DND-41 (cell line): ENCODE measurements at regions not wholly inside any gene's neighbourhood (a gene's known extent, or its start where the extent isn't known, plus 50 kb on each side); places are given as distances from the start of the nearest gene placed in this dataset.

ENCODE experiments used
- ATAC-seq: fragments of 200-7000 bp; cut with Tn5 transposase; 3 replicates; pipeline ENCODE4 v1.9.1; 2021; ENCODE audit warnings: low read depth; ENCODE audit not compliant: insufficient read depth
- DNase-seq: peaks from one replicate; pipeline ENCODE4 v3.0.0-alpha.2; 2020
- H2AFZ ChIP-seq: 2 replicates; pipeline ENCODE4 v1.6.0; 2012; ENCODE audit warnings: low read depth, low read length
- H3K27ac ChIP-seq: 2 replicates; pipeline ENCODE4 v1.5.1; 2012; ENCODE audit warnings: low read length, inconsistent platforms
- H3K27me3 ChIP-seq: fragments of 200-600 bp; sonication (generic); 2 replicates; pipeline ENCODE4 v1.6.0; 2012; ENCODE audit warnings: low read length, mild to moderate bottlenecking, inconsistent platforms; ENCODE audit not compliant: insufficient read depth, poor library complexity
- H3K36me3 ChIP-seq: 2 replicates; pipeline ENCODE4 v1.5.1; 2012; ENCODE audit warnings: low read length, inconsistent platforms; ENCODE audit not compliant: insufficient read depth
- H3K4me1 ChIP-seq: 2 replicates; pipeline ENCODE4 v1.5.1; 2012; ENCODE audit warnings: mild to moderate bottlenecking, low read length; ENCODE audit not compliant: insufficient read depth
- H3K4me2 ChIP-seq: 2 replicates; pipeline ENCODE4 v1.6.0; 2012; ENCODE audit warnings: mild to moderate bottlenecking, moderate library complexity, low read length, inconsistent platforms; ENCODE audit not compliant: insufficient read depth
- H3K4me3 ChIP-seq, 2 experiments: fragments of 200-600 bp in 1 of 2; shearing (Covaris generic) in 1 of 2; 2 replicates each; pipeline ENCODE4 v1.5.1; 2012 to 2016; ENCODE audit warnings: inconsistent platforms in 2 of 2, low read length in 2 of 2, mild to moderate bottlenecking in 2 of 2, low read depth in 1 of 2, moderate library complexity in 1 of 2
- H3K79me2 ChIP-seq: 2 replicates; pipeline ENCODE4 v1.6.0; 2012; ENCODE audit warnings: low read length, inconsistent platforms; ENCODE audit not compliant: insufficient read depth
- H3K9ac ChIP-seq: 2 replicates; pipeline ENCODE4 v1.6.0; 2012; ENCODE audit warnings: low read depth, mild to moderate bottlenecking, inconsistent platforms, low read length, moderate library complexity
- H3K9me3 ChIP-seq: 2 replicates; pipeline ENCODE4 v1.5.1; 2012; ENCODE audit warnings: low read length, moderate library complexity, mild to moderate bottlenecking, inconsistent platforms; ENCODE audit not compliant: insufficient read depth, severe bottlenecking
- H4K20me1 ChIP-seq: 2 replicates; pipeline ENCODE4 v1.6.0; 2012; ENCODE audit warnings: low read length; ENCODE audit not compliant: insufficient read depth
- CTCF ChIP-seq: IDR thresholded peaks from 2 replicates; pipeline ENCODE4 v1.5.1; 2012; ENCODE audit warnings: borderline replicate concordance, low read length, moderate library complexity, mild to moderate bottlenecking; ENCODE audit not compliant: poor library complexity, severe bottlenecking; ENCODE audit errors: extremely low read depth
- EZH2 ChIP-seq: IDR thresholded peaks from 3 replicates; pipeline ENCODE4 v1.6.1; 2012; ENCODE audit warnings: borderline replicate concordance, low read depth, mild to moderate bottlenecking, moderate library complexity, low read length, inconsistent platforms; ENCODE audit not compliant: severe bottlenecking

- DNase-seq = no peak
- Histone ChIP-seq H3K9ac (no peak overlapping the region), H2AFZ (no peak overlapping the region), H3K36me3 (no peaks in the 10 kb centered on the region), H3K9me3 (no peaks in the 10 kb centered on the region), H3K4me2 (no peak overlapping the region), H3K27ac (no peak overlapping the region), H3K79me2 (no peaks in the 10 kb centered on the region), H3K4me3 (no peak overlapping the region), H3K4me1 (no peaks in the 10 kb centered on the region), H4K20me1 (no peaks in the 10 kb centered on the region), H3K27me3 (no peaks in the 10 kb centered on the region)
- ATAC-seq = no peak
- TF ChIP-seq EZH2 = no peak
- no peak for TF ChIP-seq CTCF
Measured at GRCh38 chr9:126211441-126212074, 115.1 kb upstream of the MVB12B start.

- TF ChIP-seq EZH2 = no peak
- no peak for TF ChIP-seq CTCF
- Histone ChIP-seq H3K79me2 (no peaks in the 10 kb centered on the region), H3K36me3 (no peaks in the 10 kb centered on the region), H3K4me1 (no peaks in the 10 kb centered on the region), H4K20me1 (no peaks in the 10 kb centered on the region), H3K4me3 (no peak overlapping the region), H2AFZ (no peak overlapping the region), H3K4me2 (no peak overlapping the region), H3K9me3 (no peaks in the 10 kb centered on the region), H3K27ac (no peak overlapping the region), H3K27me3 (no peaks in the 10 kb centered on the region), H3K9ac (no peak overlapping the region)
- DNase-seq (no peak), ATAC-seq (no peak)
Measured at GRCh38 chr9:126215486-126215885, 111.1 kb upstream of the MVB12B start.

GRCh38 chr9:126216826-126217225 lies 109.8 kb upstream of the MVB12B start:
- Histone ChIP-seq H3K9me3 (no peaks in the 10 kb centered on the region), H3K27me3 (no peaks in the 10 kb centered on the region), H3K4me3 (no peak overlapping the region), H3K4me1 (no peaks in the 10 kb centered on the region), H3K4me2 (no peak overlapping the region), H3K27ac (no peak overlapping the region), H3K79me2 (no peaks in the 10 kb centered on the region), H3K9ac (no peak overlapping the region), H2AFZ (no peak overlapping the region), H3K36me3 (no peaks in the 10 kb centered on the region), H4K20me1 (no peaks in the 10 kb centered on the region)
- DNase-seq (no peak), ATAC-seq (no peak)
- TF ChIP-seq EZH2 (no peak), CTCF (no peak)
